Caco-2 (cell line): ENCODE measurements at regions not wholly inside any gene's neighbourhood (a gene's known extent, or its start where the extent isn't known, plus 50 kb on each side); places are given as distances from the start of the nearest gene placed in this dataset.

Experiments used
- BruUV-seq: library from RNA; stranded (reverse); fragments of 400-500 nt; replicated peaks from 2 replicates; lab custom pipeline; 2021; lab: Mats Ljungman, UMichigan
- CTCF ChIA-PET: fragments of 300-600 bp; sonication (Branson Sonifier 250); formaldehyde crosslinking; loops from one replicate; lab custom pipeline; 2022; ENCODE audit warnings: antibody characterized with exemption; lab: Charles Lee
- POLR2A ChIA-PET: fragments of 300-600 bp; sonication (Branson Sonifier 250); formaldehyde crosslinking; loops from one replicate; lab custom pipeline; 2022; ENCODE audit warnings: antibody characterized with exemption; lab: Charles Lee
- DNase-seq, 2 experiments: peaks; one replicate each; pipeline versions ENCODE4 v3.0.0 to v3.0.0-alpha.2; 2020 to 2022
- H3K27me3 ChIP-seq: replicated peaks from 2 replicates; pipeline ENCODE4 v1.6.0; 2011; ENCODE audit warnings: low read length; ENCODE audit not compliant: control insufficient read depth, insufficient read depth
- H3K36me3 ChIP-seq: 2 replicates; pipeline ENCODE4 v1.5.1; 2011; ENCODE audit warnings: low read length; ENCODE audit not compliant: control insufficient read depth, insufficient read depth
- H3K4me1 ChIP-seq: fragments of 250-450 bp; sonication (Bioruptor Pico); 2 replicates; pipeline ENCODE4 v1.5.1; 2020; ENCODE audit warnings: mild to moderate bottlenecking
- H3K4me3 ChIP-seq: 2 replicates; pipeline ENCODE4 v1.5.1; 2011; ENCODE audit warnings: low read depth, mild to moderate bottlenecking, control low read depth, low read length
- H3K9me3 ChIP-seq: fragments of 250-450 bp; sonication (Bioruptor Pico); 2 replicates; pipeline ENCODE4 v1.5.1; 2020; ENCODE audit warnings: mild to moderate bottlenecking, moderate library complexity
- H3K27ac Mint-ChIP-seq: one replicate; pipeline ENCODE4 v1.8.0; 2022; ENCODE audit warnings: mixed read lengths; ENCODE audit not compliant: unreplicated experiment
- H3K27me3 Mint-ChIP-seq: one replicate; pipeline ENCODE4 v1.8.0; 2022; ENCODE audit warnings: mixed read lengths; ENCODE audit not compliant: insufficient read depth, unreplicated experiment
- H3K36me3 Mint-ChIP-seq: one replicate; pipeline ENCODE4 v1.8.0; 2022; ENCODE audit warnings: mild to moderate bottlenecking, mixed read lengths; ENCODE audit not compliant: insufficient read depth, unreplicated experiment
- H3K4me1 Mint-ChIP-seq: one replicate; pipeline ENCODE4 v1.8.0; 2022; ENCODE audit warnings: low read depth, mixed read lengths; ENCODE audit not compliant: unreplicated experiment
- H3K4me3 Mint-ChIP-seq: one replicate; pipeline ENCODE4 v1.8.0; 2022; ENCODE audit warnings: mild to moderate bottlenecking, moderate library complexity, mixed read lengths; ENCODE audit not compliant: unreplicated experiment
- H3K9me3 Mint-ChIP-seq: one replicate; pipeline ENCODE4 v1.8.0; 2022; ENCODE audit warnings: mixed read lengths; ENCODE audit not compliant: unreplicated experiment
- intact Hi-C: fragments of 100-400 bp; cut with micrococcal nuclease; formaldehyde crosslinking; loops from one replicate; pipeline ENCODE4 v1.10.0; 2022; ENCODE audit not compliant: unreplicated experiment
- TF ChIP-seq, protein P1 (sequence below), 2 experiments: fragments of 200-600 bp in 1 of 2; IDR thresholded peaks; 1 replicate in 1 of 2; 2 replicates in 1 of 2; pipeline versions ENCODE4 v1.5.1 to v1.8.0; 2011 to 2022; ENCODE audit warnings: antibody characterized with exemption in 1 of 2, control low read depth in 1 of 2, inconsistent platforms in 1 of 2, low read depth in 1 of 2, low read length in 1 of 2, mild to moderate bottlenecking in 1 of 2, moderate library complexity in 1 of 2; ENCODE audit not compliant: insufficient read depth in 1 of 2, severe bottlenecking in 1 of 2, unreplicated experiment in 1 of 2

DNA sequence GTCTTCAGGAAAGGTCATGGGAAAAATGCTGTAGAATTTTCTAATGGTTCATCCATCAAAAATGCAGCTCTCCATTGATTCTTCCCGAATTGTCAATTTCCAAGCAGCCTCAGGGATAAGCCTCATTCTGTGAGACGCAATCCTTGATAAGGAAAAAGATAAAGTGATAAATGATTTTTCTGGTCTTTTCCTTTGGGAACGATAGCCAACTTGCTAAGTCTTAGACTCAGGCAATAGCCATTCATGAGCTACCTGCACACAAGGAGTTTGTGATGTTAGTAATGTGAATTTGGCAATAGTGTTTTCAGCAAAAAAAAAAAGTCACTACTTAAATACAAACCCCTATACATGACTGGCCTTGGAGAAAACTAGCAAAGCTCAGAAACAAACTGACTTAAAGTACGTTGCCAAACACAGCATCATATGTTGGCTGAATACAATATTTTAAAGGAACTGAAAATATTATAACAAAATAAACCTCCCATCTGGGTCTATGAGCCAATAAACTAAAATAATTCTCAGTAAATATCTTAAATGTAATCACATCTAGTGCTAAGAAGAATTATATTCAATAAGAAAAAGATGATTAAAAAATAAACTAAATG, 75.5 kb downstream of the KLF6 start:
- H3K9me3 ChIP-seq: peaks cover 7% of the 10 kb centered on the region
- Mint-ChIP-seq H3K27ac (no peak overlapping the region), H3K27me3 (no peaks in the 10 kb centered on the region), H3K4me3 (no peak overlapping the region), H3K9me3 (peaks cover 27% of the 10 kb centered on the region), H3K4me1 (no peaks in the 10 kb centered on the region), H3K36me3 (no peaks in the 10 kb centered on the region)
- POLR2A ChIA-PET: interaction anchor here (1.2 kb wide), 1 partner anchor 53 kb away, joined by 3 read pairs; no protein-coding TSS in a partner anchor
- CTCF ChIA-PET: interaction anchor here (1.3 kb wide), 1 partner anchor 31 kb away, joined by 3 read pairs; no protein-coding TSS in a partner anchor
- H3K36me3 ChIP-seq: no peaks in the 10 kb centered on the region
- no peaks in the 10 kb centered on the region for H3K27me3 ChIP-seq
- no TSS peak for BruUV-seq
- H3K4me1 ChIP-seq: peaks cover 4% of the 10 kb centered on the region; the same call in 1 of the 2 replicates
- TF ChIP-seq, protein P1, sequence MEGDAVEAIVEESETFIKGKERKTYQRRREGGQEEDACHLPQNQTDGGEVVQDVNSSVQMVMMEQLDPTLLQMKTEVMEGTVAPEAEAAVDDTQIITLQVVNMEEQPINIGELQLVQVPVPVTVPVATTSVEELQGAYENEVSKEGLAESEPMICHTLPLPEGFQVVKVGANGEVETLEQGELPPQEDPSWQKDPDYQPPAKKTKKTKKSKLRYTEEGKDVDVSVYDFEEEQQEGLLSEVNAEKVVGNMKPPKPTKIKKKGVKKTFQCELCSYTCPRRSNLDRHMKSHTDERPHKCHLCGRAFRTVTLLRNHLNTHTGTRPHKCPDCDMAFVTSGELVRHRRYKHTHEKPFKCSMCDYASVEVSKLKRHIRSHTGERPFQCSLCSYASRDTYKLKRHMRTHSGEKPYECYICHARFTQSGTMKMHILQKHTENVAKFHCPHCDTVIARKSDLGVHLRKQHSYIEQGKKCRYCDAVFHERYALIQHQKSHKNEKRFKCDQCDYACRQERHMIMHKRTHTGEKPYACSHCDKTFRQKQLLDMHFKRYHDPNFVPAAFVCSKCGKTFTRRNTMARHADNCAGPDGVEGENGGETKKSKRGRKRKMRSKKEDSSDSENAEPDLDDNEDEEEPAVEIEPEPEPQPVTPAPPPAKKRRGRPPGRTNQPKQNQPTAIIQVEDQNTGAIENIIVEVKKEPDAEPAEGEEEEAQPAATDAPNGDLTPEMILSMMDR (IDR thresholded peaks at IDR 0.05; ENCODE audit: insufficient read depth in 1 of 2, low read depth in 1 of 2, low read length in 1 of 2, severe bottlenecking in 1 of 2, unreplicated experiment in 1 of 2): no peak
- H3K4me3 ChIP-seq: no peak overlapping the region
- intact Hi-C loops: no loop called here
- no peak for DNase-seq

DNA sequence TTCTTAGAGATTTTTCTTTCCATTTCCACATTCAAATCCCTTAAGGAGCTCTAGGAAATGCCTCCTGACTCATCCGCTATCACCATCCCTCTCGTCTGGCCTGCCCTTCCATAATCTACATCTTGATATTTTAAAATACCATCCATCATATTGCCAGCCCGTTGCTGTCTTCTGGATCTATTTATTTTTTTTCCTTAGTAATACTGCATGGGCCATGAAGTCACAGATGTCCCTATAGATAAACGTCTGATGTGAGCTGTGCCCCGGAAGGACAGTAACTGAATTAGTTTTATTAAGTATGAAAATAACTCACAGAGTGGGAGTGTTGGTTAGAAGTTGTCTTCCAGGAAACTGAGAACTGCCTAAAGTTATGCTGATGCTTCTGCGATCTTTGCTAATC, 76.2 kb downstream of the KLF6 start:
- no peak for DNase-seq
- intact Hi-C loops: no loop called here
- H3K36me3 ChIP-seq: no peaks in the 10 kb centered on the region
- no peaks in the 10 kb centered on the region for H3K27me3 ChIP-seq
- ChIA-PET CTCF (interaction anchor here (1.3 kb wide), 1 partner anchor 31 kb away, joined by 3 read pairs; no protein-coding TSS in a partner anchor), POLR2A (interaction anchor here (1.2 kb wide), 1 partner anchor 53 kb away, joined by 3 read pairs; no protein-coding TSS in a partner anchor)
- TF ChIP-seq, protein P1 (IDR thresholded peaks at IDR 0.05; ENCODE audit: insufficient read depth in 1 of 2, low read depth in 1 of 2, low read length in 1 of 2, severe bottlenecking in 1 of 2, unreplicated experiment in 1 of 2): no peak
- no peak overlapping the region for H3K4me3 ChIP-seq
- H3K4me1 Mint-ChIP-seq: peaks cover under 1% of the 10 kb centered on the region
- no TSS peak for BruUV-seq
- peaks cover 7% of the 10 kb centered on the region for H3K9me3 ChIP-seq
- peaks cover 4% of the 10 kb centered on the region; the same call in 1 of the 2 replicates for H3K4me1 ChIP-seq
- H3K36me3 Mint-ChIP-seq: no peaks in the 10 kb centered on the region
- H3K4me3 Mint-ChIP-seq: no peak overlapping the region
- peaks cover 27% of the 10 kb centered on the region for H3K9me3 Mint-ChIP-seq
- H3K27ac Mint-ChIP-seq: no peak overlapping the region
- H3K27me3 Mint-ChIP-seq: no peaks in the 10 kb centered on the region

DNA sequence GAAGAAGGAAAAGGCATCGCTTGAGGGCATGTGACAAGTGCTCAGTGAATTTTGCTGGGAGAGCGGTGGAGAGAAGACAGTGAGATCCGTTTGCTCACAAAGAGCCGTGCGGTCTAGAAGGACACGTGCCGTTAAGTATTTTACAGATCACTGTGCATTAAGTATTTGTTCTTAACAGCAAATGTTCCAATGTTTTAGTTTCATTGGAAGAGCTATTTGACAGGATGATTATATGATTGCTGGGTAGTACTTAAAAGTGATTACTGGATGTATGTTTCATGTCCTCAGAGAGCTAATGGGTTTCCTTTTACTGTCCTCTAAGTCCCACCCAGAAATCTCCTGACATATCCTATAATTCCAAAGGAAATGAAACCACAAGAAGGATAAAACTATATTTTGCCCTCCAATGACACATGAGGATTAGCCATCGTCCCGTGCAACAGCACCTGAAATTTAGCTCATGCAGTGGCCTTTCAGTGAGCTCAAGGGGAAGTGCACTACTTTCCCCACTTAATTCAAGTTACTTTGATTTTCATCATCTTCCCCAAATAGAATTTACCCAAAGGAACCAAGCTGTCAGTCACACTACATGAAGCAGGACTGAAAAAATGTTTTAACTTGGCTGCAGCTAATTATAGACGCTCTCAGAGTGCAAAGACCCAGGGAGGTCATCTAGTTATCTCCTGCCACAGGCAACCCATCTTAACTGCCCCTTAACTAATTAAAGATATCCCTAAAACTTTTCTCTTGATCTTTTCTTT, 80.3 kb downstream of the KLF6 start:
- Histone ChIP-seq H3K4me3 (no peak overlapping the region), H3K27me3 (no peaks in the 10 kb centered on the region), H3K9me3 (no peaks in the 10 kb centered on the region), H3K36me3 (no peaks in the 10 kb centered on the region), H3K4me1 (peaks cover 27% of the 10 kb centered on the region)
- TF ChIP-seq, protein P1 (IDR thresholded peaks at IDR 0.05; ENCODE audit: insufficient read depth in 1 of 2, low read depth in 1 of 2, low read length in 1 of 2, severe bottlenecking in 1 of 2, unreplicated experiment in 1 of 2): no peak
- ChIA-PET CTCF (interaction anchor here (0.6 kb wide), 1 partner anchor 10 kb away, joined by 3 read pairs; no protein-coding TSS in a partner anchor), POLR2A (no interaction called here)
- peaks cover 24% of the 10 kb centered on the region for H3K4me1 Mint-ChIP-seq
- H3K4me3 Mint-ChIP-seq: no peak overlapping the region
- no peaks in the 10 kb centered on the region for H3K27me3 Mint-ChIP-seq
- no peak for DNase-seq
- no peaks in the 10 kb centered on the region for H3K36me3 Mint-ChIP-seq
- no TSS peak for BruUV-seq
- intact Hi-C loops: no loop called here
- no peaks in the 10 kb centered on the region for H3K9me3 Mint-ChIP-seq
- H3K27ac Mint-ChIP-seq: no peak overlapping the region
